ENCODE measurements at regions not wholly inside any gene's neighbourhood (a gene's known extent, or its start where the extent isn't known, plus 50 kb on each side); places are given as distances from the start of the nearest gene placed in this dataset.

DNA sequence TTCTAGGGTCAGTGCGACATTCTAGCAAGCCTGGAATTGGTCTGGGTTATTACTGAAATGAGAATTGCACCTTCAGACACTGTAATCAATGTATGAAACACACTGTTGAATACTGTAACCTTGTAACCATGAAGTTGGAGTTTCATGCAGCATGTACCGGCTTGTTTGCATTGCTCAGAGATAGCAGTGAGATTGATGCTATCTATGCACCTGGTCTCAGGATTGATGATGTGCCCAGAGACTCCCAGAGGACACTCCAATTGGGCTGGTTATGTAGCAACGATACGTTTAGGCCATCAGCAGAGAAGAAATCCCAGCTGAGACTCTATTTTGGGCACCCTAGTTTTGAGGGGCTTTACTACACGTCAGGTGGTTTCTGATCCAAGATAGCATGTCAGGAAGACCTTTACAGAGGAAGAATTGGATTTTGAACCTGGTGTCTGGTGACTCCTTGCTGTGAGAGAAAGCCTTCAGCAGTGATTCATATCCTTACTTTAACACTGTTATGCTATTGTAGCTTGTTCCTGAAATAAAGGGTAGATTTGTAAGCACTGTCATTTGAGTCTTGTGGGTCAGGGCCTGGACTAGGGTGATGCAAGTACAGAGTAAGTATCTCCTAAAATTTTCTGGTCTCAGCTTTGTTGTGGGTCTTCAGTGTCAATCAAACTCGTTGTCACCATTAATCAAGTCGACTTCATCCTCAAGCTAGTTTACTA lies 305.1 kb upstream of the GULP1 start:
- intact Hi-C loops (cut with DNase I), result no loop called here
- DNase-seq (no peak), ATAC-seq (no peak)
- TF ChIP-seq, protein P1, sequence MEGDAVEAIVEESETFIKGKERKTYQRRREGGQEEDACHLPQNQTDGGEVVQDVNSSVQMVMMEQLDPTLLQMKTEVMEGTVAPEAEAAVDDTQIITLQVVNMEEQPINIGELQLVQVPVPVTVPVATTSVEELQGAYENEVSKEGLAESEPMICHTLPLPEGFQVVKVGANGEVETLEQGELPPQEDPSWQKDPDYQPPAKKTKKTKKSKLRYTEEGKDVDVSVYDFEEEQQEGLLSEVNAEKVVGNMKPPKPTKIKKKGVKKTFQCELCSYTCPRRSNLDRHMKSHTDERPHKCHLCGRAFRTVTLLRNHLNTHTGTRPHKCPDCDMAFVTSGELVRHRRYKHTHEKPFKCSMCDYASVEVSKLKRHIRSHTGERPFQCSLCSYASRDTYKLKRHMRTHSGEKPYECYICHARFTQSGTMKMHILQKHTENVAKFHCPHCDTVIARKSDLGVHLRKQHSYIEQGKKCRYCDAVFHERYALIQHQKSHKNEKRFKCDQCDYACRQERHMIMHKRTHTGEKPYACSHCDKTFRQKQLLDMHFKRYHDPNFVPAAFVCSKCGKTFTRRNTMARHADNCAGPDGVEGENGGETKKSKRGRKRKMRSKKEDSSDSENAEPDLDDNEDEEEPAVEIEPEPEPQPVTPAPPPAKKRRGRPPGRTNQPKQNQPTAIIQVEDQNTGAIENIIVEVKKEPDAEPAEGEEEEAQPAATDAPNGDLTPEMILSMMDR (IDR thresholded peaks at IDR 0.05), result no peak
- no peak overlapping the region for H3K27ac ChIP-seq
- H3K4me1 ChIP-seq, result no peaks in the 10 kb centered on the region
- no peaks in the 10 kb centered on the region for H3K9me3 ChIP-seq
- no peaks in the 10 kb centered on the region for H3K36me3 ChIP-seq
- H3K4me3 ChIP-seq, result no peak overlapping the region
- no peaks in the 10 kb centered on the region for H3K27me3 ChIP-seq (ENCODE audit: low read depth)

DNA sequence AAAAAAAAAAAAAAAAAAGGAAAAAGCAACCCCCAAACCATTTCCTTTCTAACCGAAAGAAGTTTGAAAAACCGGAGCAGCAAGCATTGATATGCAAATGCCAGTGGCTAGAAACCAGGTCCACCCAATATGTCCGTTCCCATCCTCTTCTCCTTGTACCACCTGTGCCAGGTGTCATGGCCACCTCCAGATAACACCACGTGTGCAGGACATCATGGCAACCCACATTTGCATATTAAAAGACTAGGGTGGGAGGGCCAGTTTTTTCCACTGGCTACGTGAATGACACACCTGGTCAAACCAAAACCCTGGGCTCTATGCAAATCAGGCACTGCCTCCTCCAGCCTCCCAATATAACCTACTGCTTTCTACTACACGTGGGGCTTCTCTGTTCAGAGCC lies 303.3 kb upstream of the GULP1 start:
- Histone ChIP-seq H3K4me3 (no peak overlapping the region), H3K9me3 (no peaks in the 10 kb centered on the region), H3K27me3 (ENCODE audit: low read depth) (no peaks in the 10 kb centered on the region), H3K4me1 (no peaks in the 10 kb centered on the region), H3K36me3 (no peaks in the 10 kb centered on the region), H3K27ac (no peak overlapping the region)
- TF ChIP-seq, protein P1 (IDR thresholded peaks at IDR 0.05), result no peak
- no peak for ATAC-seq
- intact Hi-C loops (cut with DNase I), result no loop called here
- DNase-seq, result no peak

DNA sequence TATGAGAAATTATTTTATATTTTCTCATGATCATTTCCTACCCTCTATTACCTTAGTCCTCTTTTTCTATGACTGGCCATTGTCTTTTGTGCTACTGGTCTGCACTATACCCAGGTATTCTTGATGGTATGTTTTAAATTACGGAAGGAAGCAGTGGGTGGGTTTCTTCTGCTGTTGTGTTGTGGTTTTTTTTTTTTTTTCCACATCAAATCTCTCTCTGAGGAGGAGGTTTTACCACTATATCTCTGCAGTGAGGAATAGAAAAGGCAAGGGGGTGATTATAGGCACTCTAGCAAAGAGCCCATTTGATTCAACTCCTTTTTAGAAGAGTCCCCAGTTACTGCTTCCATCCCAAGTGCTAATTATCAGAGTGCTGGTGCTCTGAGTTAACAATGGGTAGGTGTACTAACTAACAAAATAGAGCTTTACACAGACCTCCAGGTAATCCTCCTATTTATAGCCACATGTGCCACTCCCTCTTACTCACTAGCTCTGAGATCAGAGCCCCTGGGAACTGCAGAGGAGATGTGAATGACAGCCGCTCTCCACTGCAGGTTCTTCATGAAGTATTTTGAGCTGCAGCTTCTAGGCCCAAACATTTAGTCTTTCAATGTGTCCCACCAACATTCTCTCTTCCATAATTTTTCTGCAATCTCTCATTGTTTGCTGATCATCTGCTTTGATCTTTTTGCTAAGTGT lies 301.6 kb upstream of the GULP1 start:
- ATAC-seq, result no peak
- no peak overlapping the region for H3K4me3 ChIP-seq
- no peaks in the 10 kb centered on the region for H3K27me3 ChIP-seq (ENCODE audit: low read depth)
- no peak for DNase-seq
- H3K27ac ChIP-seq, result no peak overlapping the region
- H3K4me1 ChIP-seq, result no peaks in the 10 kb centered on the region
- intact Hi-C loops (cut with DNase I), result no loop called here
- no peaks in the 10 kb centered on the region for H3K9me3 ChIP-seq
- H3K36me3 ChIP-seq, result no peaks in the 10 kb centered on the region
- TF ChIP-seq, protein P1 (IDR thresholded peaks at IDR 0.05), result no peak

DNA sequence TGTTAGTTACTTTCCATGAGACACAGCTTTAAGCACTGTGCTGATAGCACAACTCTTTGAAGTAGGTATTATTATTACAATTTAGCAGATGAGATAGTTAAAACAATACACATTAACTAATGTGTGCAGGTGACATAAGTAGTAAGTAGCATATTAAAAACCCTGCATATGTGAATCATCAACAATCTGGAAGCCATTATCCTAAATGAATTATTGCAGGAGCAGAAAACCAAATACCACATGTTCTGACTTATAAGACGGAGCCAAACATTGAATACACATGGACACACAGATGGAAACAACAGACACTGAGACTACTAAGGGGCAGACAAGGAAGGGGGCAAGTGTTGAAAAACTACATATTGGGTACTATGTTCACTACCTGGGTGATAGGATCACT lies 300.3 kb upstream of the GULP1 start:
- TF ChIP-seq, protein P1 (IDR thresholded peaks at IDR 0.05), result no peak
- no peaks in the 10 kb centered on the region for H3K4me1 ChIP-seq
- ATAC-seq (no peak), DNase-seq (no peak)
- no peaks in the 10 kb centered on the region for H3K36me3 ChIP-seq
- H3K27ac ChIP-seq, result no peak overlapping the region
- H3K4me3 ChIP-seq, result no peak overlapping the region
- no peaks in the 10 kb centered on the region for H3K9me3 ChIP-seq
- H3K27me3 ChIP-seq (ENCODE audit: low read depth), result no peaks in the 10 kb centered on the region
- intact Hi-C loops (cut with DNase I), result no loop called here

DNA sequence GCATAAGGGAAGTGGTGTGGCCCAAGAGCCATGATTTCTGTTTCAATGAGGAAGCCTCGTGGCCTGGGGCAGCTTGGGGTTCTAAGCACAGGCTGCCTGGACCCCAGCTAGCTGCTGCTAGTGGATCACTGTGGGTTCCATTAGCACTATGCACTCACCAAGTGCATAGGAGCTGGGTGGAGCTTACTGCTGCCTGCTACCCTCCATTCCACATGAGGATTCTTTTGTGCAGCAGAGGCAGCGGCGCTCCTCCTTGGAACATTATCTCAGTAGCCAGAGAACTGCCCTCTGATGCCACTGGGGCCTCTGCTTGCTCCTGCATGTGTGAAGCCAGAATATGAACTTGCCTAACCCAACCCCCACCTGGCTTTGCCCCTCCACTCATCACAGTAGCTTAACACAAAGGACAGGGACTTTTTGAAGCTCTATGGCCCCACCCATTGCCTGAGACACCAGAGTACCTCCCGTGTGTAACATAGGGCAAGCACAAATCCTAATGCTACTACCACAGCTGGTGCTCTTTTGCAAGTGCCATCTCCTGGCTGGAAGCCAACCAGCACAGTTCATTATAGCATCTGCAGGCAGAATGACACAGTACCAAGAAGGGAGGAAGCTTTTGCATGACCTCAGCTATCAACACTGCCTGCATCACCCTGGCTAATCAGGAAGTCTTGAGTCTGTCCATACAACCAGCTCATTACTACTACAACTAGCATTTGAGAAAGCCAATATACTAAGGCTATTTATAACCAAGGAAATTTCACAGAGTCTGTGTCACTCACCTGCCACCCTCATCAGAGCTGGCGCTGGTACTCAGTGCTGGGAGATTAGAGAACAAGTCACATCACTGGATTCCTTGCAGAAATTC lies 297.0 kb upstream of the GULP1 start:
- Histone ChIP-seq H3K27ac (no peak overlapping the region), H3K9me3 (no peaks in the 10 kb centered on the region), H3K36me3 (no peaks in the 10 kb centered on the region), H3K27me3 (ENCODE audit: low read depth) (no peaks in the 10 kb centered on the region), H3K4me1 (no peaks in the 10 kb centered on the region), H3K4me3 (no peak overlapping the region)
- ATAC-seq, result no peak
- TF ChIP-seq, protein P1 (IDR thresholded peaks at IDR 0.05), result no peak
- DNase-seq, result no peak
- intact Hi-C loops (cut with DNase I), result no loop called here
